Subcutaneous abdominal adipose tissue (tissue), 5 donors: ENCODE measurements at regions not wholly inside any gene's neighbourhood (a gene's known extent, or its start where the extent isn't known, plus 50 kb on each side); places are given as distances from the start of the nearest gene placed in this dataset.
A peak's percentile ranks its signal among the peaks of the same experiment; 100 is the strongest.

Source experiments
- H3K27ac ChIP-seq: one replicate; pipeline ENCODE4 v1.7.0; 2013; ENCODE audit warnings: low read depth, mild to moderate bottlenecking, inconsistent platforms, low read length, moderate library complexity
- H3K27me3 ChIP-seq, 5 donors: one replicate each; pipeline ENCODE4 v1.7.0; 2013; ENCODE audit warnings: low read length in 5 of 5, inconsistent platforms in 1 of 5; ENCODE audit not compliant: control insufficient read depth in 5 of 5, insufficient read depth in 4 of 5
- H3K36me3 ChIP-seq, 5 donors: one replicate each; pipeline ENCODE4 v1.7.0; 2013; ENCODE audit warnings: low read length in 5 of 5; ENCODE audit not compliant: control insufficient read depth in 5 of 5, insufficient read depth in 5 of 5
- H3K4me1 ChIP-seq, 5 donors: one replicate each; pipeline ENCODE4 v1.7.0; 2013; ENCODE audit warnings: low read length in 5 of 5, mild to moderate bottlenecking in 3 of 5, moderate library complexity in 1 of 5; ENCODE audit not compliant: control insufficient read depth in 5 of 5, insufficient read depth in 5 of 5
- H3K4me3 ChIP-seq, 5 donors: one replicate each; pipeline ENCODE4 v1.7.0; 2013; ENCODE audit warnings: low read length in 5 of 5, low read depth in 1 of 5
- H3K9ac ChIP-seq, 5 donors: one replicate each; pipeline ENCODE4 v1.7.0; 2013; ENCODE audit warnings: low read length in 5 of 5, mild to moderate bottlenecking in 4 of 5, moderate library complexity in 3 of 5
- H3K9me3 ChIP-seq, 5 donors: one replicate each; pipeline ENCODE4 v1.7.0; 2013; ENCODE audit warnings: low read length in 5 of 5; ENCODE audit not compliant: control insufficient read depth in 5 of 5
- donor health status: healthy.
- donor health status: healthy.
- donor health status: healthy.
- donor health status: healthy.
- donor health status: healthy.

DNA sequence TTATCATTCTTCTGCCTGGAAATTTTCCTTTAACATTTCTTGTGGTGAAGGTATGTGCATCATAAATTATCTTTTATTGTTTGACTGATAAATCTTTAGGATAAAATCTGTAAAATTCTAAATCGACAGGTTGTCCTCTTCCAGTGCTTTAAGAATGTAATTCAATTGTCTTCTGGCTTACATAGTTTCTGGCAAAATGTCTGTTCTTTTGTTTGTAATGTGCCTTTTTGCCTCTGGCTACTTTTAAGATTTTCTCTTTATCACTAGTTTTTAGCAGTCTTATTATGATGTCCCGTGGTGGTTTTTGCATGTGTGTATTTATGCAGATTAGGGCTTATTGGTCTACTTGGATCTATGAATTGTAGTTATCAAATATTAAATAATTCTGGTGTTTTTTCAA is 203.6 kb upstream of the COPS8 start:
- Histone ChIP-seq H3K36me3 (no peaks in the 10 kb centered on the region), H3K4me3 (no peak overlapping the region), H3K9ac (no peak overlapping the region), H3K9me3 (no peaks in the 10 kb centered on the region), H3K4me1 (peaks cover 0 to 2% (median 0%) of the 10 kb centered on the region in 5 donors), H3K27me3 (no peaks in the 10 kb centered on the region), H3K27ac (no peak overlapping the region)

DNA sequence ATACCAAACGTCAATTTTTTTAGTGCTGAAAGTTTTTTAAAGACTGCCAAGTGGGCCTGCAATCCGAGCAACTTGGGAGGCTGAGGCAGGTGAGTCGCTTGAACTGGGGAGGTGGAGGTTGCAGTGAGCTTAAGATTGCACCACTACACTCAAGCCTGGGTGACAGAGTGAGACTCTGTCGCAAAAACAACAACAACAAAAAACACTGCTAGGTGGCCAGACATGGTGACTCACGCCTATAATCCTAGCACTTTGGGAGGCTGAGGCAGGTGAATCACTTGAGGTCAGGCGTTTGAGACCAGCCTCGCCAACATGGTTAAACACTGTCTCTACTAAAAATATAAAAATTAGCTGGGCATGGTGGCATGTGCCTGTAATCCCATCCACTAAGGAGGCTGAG is 202.8 kb upstream of the COPS8 start:
- H3K27me3 ChIP-seq: no peaks in the 10 kb centered on the region
- no peak overlapping the region for H3K9ac ChIP-seq
- no peak overlapping the region for H3K27ac ChIP-seq
- no peaks in the 10 kb centered on the region for H3K9me3 ChIP-seq
- no peaks in the 10 kb centered on the region for H3K36me3 ChIP-seq
- no peak overlapping the region for H3K4me3 ChIP-seq
- H3K4me1 ChIP-seq: peaks cover 2 to 8% (median 7%) of the 10 kb centered on the region in 5 donors

DNA sequence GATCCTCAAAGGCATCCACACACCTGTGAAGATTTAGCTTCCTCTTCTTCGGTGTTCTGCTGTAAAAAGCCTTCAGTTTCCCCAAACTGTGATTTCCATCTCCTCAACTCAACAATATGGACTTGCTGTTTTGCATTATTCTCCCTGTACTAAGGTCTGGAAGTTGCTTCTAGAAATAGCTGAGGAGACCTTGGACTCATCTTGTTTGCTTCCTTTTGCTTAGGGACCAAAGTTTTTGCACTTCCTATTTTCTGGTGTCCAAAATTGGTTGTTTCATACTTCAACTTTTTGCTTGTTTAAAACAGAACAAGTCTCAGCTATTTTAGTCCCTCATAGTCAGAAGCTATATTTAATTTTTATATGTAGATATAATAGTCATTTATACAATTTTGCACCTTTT is 201.9 kb upstream of the COPS8 start:
- Histone ChIP-seq H3K27ac (no peak overlapping the region), H3K9ac (no peak overlapping the region), H3K27me3 (no peaks in the 10 kb centered on the region), H3K36me3 (no peaks in the 10 kb centered on the region), H3K9me3 (no peaks in the 10 kb centered on the region), H3K4me3 (no peak overlapping the region), H3K4me1 (peaks cover 2 to 17% (median 13%) of the 10 kb centered on the region in 5 donors)

DNA sequence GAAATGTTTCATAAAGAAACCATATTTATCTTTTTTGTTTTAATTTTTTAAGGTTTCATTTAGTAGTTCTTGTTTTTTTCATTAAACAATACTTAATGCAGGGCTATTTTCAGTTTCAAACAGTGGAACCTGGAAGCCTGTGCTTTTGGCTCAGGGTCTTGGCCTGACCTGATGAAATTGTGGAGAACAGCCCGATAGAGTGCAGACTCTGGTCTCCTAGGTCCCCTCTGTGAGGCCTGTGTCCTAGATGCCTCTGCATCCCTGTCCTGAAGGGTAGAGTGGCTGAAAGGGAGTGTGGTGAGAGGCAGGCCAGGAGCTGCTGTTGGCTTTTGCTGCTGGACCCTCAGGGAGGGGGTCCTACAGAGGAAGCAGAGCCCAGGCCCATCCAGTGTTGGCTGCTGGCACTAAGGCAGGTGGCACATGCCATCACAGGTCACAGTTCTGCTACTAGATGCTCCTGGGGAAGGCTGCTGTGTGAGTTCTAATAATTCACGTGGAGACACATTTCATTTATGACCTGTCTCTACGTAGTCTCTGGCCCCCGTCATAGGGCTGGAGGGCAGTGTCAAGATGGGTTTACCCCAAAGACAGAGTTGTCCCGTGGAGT is 201.0 kb upstream of the COPS8 start:
- no peak overlapping the region for H3K4me3 ChIP-seq
- H3K4me1 ChIP-seq: peaks cover 2 to 21% (median 15%) of the 10 kb centered on the region in 5 donors
- H3K27ac ChIP-seq: no peak overlapping the region
- H3K9ac ChIP-seq: no peak overlapping the region
- H3K27me3 ChIP-seq: no peaks in the 10 kb centered on the region
- H3K9me3 ChIP-seq: no peaks in the 10 kb centered on the region
- H3K36me3 ChIP-seq: no peaks in the 10 kb centered on the region

DNA sequence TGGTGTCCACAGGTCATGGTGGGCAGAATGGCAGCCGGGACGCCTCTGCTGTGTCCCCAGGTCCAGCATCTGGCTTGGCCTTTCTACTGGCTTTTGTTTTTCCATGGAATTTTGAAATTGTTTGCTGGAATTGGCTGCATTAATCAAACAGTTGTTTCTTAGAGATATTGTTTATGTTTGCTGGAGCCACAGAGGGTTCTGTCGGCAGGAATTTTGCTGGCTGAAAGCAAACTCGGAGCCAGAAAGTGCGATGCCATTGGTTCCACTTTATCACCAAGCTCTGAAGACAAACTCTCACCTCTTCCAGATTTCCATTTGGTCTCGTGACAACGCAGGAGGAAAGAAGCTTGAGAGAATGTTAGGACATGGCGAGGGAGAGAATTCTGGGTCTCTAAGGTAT is 199.2 kb upstream of the COPS8 start:
- Histone ChIP-seq H3K27me3 (no peaks in the 10 kb centered on the region), H3K9ac (no peak overlapping the region), H3K27ac (no peak overlapping the region), H3K36me3 (no peaks in the 10 kb centered on the region), H3K9me3 (no peaks in the 10 kb centered on the region), H3K4me3 (no peak overlapping the region), H3K4me1 (peaks cover 4 to 21% (median 15%) of the 10 kb centered on the region in 5 donors)

DNA sequence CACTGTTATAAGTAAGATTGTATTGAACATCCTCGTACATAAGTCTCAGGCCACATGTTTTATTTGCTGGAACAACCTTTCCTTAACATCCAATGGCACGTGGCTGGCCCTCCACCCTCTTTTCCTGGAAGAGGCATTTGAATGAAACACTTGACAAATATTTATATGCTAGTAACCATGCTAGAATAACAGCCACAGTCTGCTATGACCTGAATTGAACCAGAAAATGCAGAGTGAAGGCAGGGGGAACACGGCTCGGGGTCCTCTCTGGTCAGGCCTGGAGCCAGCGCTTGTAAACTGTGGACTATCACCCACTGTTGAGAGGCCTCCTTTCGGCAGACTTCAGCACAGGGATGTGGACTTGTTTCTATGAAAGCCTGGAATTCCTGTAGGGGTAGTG is 198.2 kb upstream of the COPS8 start:
- no peaks in the 10 kb centered on the region for H3K27me3 ChIP-seq
- H3K36me3 ChIP-seq: no peaks in the 10 kb centered on the region
- peaks cover 4 to 21% (median 15%) of the 10 kb centered on the region in 5 donors for H3K4me1 ChIP-seq
- H3K27ac ChIP-seq: peak overlapping the region; percentile 66
- H3K9ac ChIP-seq: no peak overlapping the region
- no peaks in the 10 kb centered on the region for H3K9me3 ChIP-seq
- H3K4me3 ChIP-seq: no peak overlapping the region

DNA sequence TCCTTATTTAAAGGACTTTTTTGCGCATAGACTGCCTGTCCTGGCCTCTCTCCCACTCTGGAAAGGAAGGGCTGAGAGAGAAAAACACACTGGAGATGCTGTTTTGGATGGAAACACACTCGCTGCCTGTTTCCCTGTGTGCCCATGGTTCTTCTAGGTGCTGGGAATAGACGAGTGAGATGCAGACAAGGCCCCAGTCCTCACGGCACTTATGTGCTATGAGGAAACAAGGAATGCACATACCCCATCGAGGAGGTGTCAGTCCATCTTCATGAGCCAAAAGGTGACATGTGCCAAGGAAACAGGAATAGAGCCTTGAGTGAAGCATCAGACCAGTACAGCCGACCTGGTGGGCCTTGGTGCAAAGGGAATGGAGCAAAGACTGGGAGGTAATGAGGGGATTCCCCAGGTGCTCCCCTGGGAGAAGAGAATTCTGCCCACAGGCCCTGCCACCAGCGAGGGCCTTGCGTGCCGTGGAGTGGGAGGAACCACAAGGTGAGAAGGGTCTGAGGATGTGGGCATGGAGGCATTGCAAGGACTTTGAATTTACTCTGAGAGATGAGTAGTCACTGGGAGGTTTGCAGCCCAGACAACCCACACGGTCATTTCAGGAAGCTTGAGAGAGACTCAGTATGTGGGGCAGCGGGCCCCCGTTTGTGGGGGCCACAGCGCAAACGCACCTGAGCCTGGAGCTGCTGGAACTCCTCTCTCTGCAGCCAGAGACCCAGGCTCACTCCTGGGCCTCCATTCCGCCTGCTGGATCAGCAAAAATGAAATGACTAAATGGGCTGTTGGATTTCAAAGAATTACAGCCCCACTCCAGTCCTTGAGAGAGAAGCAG is 197.5 kb upstream of the COPS8 start:
- Histone ChIP-seq H3K9ac (no peak overlapping the region), H3K4me3 (no peak overlapping the region)

DNA sequence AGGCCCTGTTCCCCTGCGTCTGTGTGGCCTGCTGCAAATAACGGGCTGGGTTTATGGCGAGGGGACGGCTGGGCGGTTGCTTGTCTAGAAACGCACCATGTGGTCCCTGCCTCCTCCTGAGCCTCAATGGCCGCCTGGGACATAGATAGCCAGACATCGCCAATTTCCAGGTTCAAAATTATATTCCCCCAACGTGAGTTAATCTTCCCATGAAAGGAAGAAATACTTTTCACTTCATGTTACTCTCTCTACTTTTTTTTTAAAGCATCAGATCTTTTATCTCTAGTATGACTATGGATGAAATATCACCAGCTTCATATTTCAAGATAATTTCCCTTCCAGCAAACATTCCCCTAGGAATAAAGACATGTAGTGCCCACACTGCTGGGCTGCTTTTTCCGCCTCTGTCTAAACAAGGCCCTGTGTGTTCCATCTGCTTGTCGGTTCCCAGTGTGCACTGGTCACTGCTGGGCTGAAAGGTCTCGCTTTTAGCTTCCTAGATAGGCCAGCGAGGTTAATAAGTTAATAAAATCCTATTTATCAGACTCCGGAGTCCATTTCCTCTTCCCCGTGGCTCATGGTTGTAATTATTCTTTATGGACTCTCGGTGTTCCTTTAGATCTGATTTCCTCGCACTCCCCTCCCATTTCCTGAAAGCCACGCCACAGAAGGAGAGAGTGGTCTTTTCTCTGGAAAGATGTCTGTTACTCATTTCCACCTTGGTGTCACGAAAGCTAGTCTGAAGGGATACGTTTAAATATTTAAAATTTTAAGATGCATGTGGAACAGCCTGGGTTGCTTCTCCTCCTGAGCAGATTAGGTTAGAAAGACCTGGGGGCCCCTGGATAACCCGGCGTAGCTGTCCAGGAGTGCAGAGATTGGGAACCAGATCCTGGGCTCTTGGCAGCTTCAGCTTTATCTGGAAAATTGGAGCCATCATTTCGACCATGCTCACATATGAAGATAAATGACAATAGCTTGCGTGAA is 196.6 kb upstream of the COPS8 start:
- no peak overlapping the region for H3K27ac ChIP-seq
- H3K4me3 ChIP-seq: no peak overlapping the region
- peaks cover 4 to 21% (median 15%) of the 10 kb centered on the region in 5 donors for H3K4me1 ChIP-seq
- no peaks in the 10 kb centered on the region for H3K27me3 ChIP-seq
- no peaks in the 10 kb centered on the region for H3K9me3 ChIP-seq
- H3K9ac ChIP-seq: no peak overlapping the region
- no peaks in the 10 kb centered on the region for H3K36me3 ChIP-seq

More for the DNA sequence above, 197.5 kb upstream of the COPS8 start:
- Histone ChIP-seq H3K27me3 (no peaks in the 10 kb centered on the region), H3K36me3 (no peaks in the 10 kb centered on the region), H3K27ac (peak overlapping the region; percentile 66), H3K4me1 (peaks cover 4 to 21% (median 15%) of the 10 kb centered on the region in 5 donors), H3K9me3 (no peaks in the 10 kb centered on the region)

DNA sequence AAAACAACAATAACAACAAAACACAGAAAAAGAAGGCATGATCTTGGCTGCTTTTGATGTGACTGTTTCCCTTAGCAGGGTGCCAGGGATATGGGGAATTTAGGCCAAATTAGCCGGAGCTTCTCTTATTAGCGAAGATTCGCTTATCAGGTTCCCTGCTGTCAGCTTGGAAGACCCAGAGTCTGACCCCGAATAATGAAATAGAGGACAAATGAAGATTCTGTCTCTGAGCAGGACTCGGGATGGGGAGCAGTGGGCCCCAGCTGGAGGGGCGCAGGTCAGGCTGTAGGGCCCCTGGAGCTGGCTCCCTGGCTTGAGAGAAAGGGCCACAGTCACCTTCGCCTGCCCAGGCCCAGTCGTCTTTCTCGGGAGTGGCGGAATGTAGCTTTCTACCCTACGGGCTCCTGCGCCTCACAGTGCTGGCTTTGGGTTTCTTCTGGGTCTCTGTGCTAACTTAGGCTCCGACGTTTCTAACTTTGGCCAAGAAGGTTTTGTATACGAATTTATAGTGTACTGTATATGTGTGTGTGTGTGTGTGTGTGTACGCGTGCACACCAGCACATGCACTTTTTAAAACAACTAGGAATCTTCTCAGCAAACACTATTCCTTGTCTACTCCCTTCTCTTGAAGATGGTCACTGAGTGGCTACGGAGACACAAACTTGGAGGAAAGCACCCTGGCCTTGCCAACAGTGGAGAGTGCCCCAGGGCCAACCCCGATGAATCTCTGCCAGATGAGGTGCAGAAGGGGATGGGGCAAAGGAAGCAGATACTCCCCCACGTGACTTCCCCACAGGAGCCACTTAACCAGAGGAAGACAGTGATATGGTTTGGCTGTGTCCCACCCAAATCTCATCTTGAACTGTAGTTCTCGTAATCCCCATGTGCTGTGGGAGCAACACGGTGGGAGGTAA is 195.6 kb upstream of the COPS8 start:
- H3K36me3 ChIP-seq: no peaks in the 10 kb centered on the region
- H3K4me1 ChIP-seq: peaks cover 4 to 21% (median 15%) of the 10 kb centered on the region in 5 donors
- H3K27ac ChIP-seq: no peak overlapping the region
- no peaks in the 10 kb centered on the region for H3K9me3 ChIP-seq
- no peak overlapping the region for H3K4me3 ChIP-seq
- no peak overlapping the region for H3K9ac ChIP-seq
- no peaks in the 10 kb centered on the region for H3K27me3 ChIP-seq
